GM19455 (cell line): ENCODE measurements at regions not wholly inside any gene's neighbourhood (a gene's known extent, or its start where the extent isn't known, plus 50 kb on each side); places are given as distances from the start of the nearest gene placed in this dataset.

Experiments used
- ATAC-seq: cut with Tn5 transposase; IDR thresholded peaks from one replicate; pipeline ENCODE4 v1.9.1; 2021; ENCODE audit not compliant: unreplicated experiment

GRCh38 chr20:6265204-6265904 is 142.5 kb upstream of the FERMT1 start:
- no peak for ATAC-seq

GRCh38 chr20:6253396-6253795 is 130.6 kb upstream of the FERMT1 start:
- no peak for ATAC-seq

GRCh38 chr20:6245436-6245835 is 122.6 kb upstream of the FERMT1 start:
- no peak for ATAC-seq

- no peak for ATAC-seq
Measured at GRCh38 chr20:6241591-6241990, 118.8 kb upstream of the FERMT1 start.

GRCh38 chr20:6240059-6240458 is 117.2 kb upstream of the FERMT1 start:
- ATAC-seq: no peak

GRCh38 chr20:6238421-6238820 is 115.6 kb upstream of the FERMT1 start:
- no peak for ATAC-seq

- ATAC-seq: no peak
Measured at GRCh38 chr20:6235510-6235909, 112.7 kb upstream of the FERMT1 start.

GRCh38 chr20:6232436-6232835 is 109.6 kb upstream of the FERMT1 start:
- no peak for ATAC-seq

- ATAC-seq: no peak
Measured at GRCh38 chr20:6231556-6231955, 108.7 kb upstream of the FERMT1 start.

- no peak for ATAC-seq
Measured at GRCh38 chr20:6228302-6228843, 105.5 kb upstream of the FERMT1 start.

- no peak for ATAC-seq
Measured at GRCh38 chr20:6213311-6213710, 90.5 kb upstream of the FERMT1 start.

GRCh38 chr20:6212903-6213302 is 90.1 kb upstream of the FERMT1 start:
- no peak for ATAC-seq

- ATAC-seq: no peak
Measured at GRCh38 chr20:6209093-6209492, 86.3 kb upstream of the FERMT1 start.

GRCh38 chr20:6200092-6200491 is 77.3 kb upstream of the FERMT1 start:
- no peak for ATAC-seq

- ATAC-seq: no peak
Measured at GRCh38 chr20:6185268-6185667, 62.4 kb upstream of the FERMT1 start.

GRCh38 chr20:6184086-6184485 is 61.3 kb upstream of the FERMT1 start:
- no peak for ATAC-seq

- no peak for ATAC-seq
Measured at GRCh38 chr20:6180531-6180930, 57.7 kb upstream of the FERMT1 start.

GRCh38 chr20:6178537-6178936 is 55.7 kb upstream of the FERMT1 start:
- no peak for ATAC-seq

- no peak for ATAC-seq
Measured at GRCh38 chr20:6173481-6173880, 50.7 kb upstream of the FERMT1 start.
